Pancreas (tissue), 10 donors: ENCODE measurements at regions not wholly inside any gene's neighbourhood (a gene's known extent, or its start where the extent isn't known, plus 50 kb on each side); places are given as distances from the start of the nearest gene placed in this dataset.

Experiments used
- ATAC-seq, 4 donors: fragments of 200-7000 bp; cut with Tn5 transposase; one replicate each; pipeline versions ENCODE4 v1.8.0 to v1.9.1; 2020; ENCODE audit warnings: mild to moderate bottlenecking in 4 of 4, moderate library complexity in 4 of 4
- DNase-seq, 6 donors: peaks; one replicate each; pipeline ENCODE4 v3.0.0-alpha.2; 2020
- FAIRE-seq: peaks from 2 replicates; lab custom pipeline; 2012; peaks lifted over from hg19 to GRCh38; lab: Jason Lieb, UNC
- H3K27ac ChIP-seq, 4 donors: fragments of 200-600 bp; sonication (generic); 1 replicate in 3 of 4; 2 replicates in 1 of 4; pipeline versions ENCODE4 v1.5.0 to v1.8.0; 2020
- H3K27me3 ChIP-seq, 4 donors: fragments of 200-600 bp; one replicate each; pipeline ENCODE4 v1.8.0; 2021
- H3K36me3 ChIP-seq, 3 donors: fragments of 200-600 bp; sonication (generic) in 1 of 3; one replicate each; pipeline versions ENCODE4 v1.5.0 to v1.8.0; 2020 to 2021
- H3K4me1 ChIP-seq, 3 donors: fragments of 200-600 bp; one replicate each; pipeline ENCODE4 v1.8.0; 2021
- H3K4me3 ChIP-seq, 4 donors: fragments of 200-600 bp; sonication (generic) in 2 of 4; one replicate each; pipeline versions ENCODE4 v1.5.0 to v1.8.0; 2020 to 2021
- H3K9me3 ChIP-seq, 4 donors: fragments of 200-600 bp; one replicate each; pipeline ENCODE4 v1.8.0; 2021
- CTCF ChIP-seq, 4 donors: fragments of 200-600 bp; sonication (generic) in 3 of 4; IDR thresholded peaks; one replicate each; pipeline versions ENCODE4 v1.5.0 to v1.8.0; 2021; ENCODE audit warnings: antibody characterized with exemption in 4 of 4
- WGBS, 2 donors: extraction: QIAGEN DNeasy Blood & Tissue Kit; methylation state at CpG; one replicate each; pipeline ENCODE4 v1.1.7; 2013; 5-methylcytosine and 5-hydroxymethylcytosine counted together
- intact Hi-C, 3 donors: fragments of 100-400 bp; cut with DNase I; formaldehyde crosslinking; loops; one replicate each; pipeline versions ENCODE4 v1.11.1 to v1.14.2; 2022
- donor health status: healthy with polysubstance abuse.
- donor health status: DM: no; HTN: no; CAD: no; lungs with moderate emphysema.
- donor health status: DM: no; HTN: no; CAD: no.
- donor health status: control.
- donor health status: control.
- donor health status: Bipolar disorder and iron deficiency.
- donor health status: DM: yes; HTN: yes; CAD: no.
- donor health status: DM: no; HTN: no; CAD: no.
- donor health status: DM: no; HTN: no; CAD: no.
- donor health status: DM: yes; HTN: yes; CAD: no.

- Histone ChIP-seq H3K27me3 (no peaks in the 10 kb centered on the region), H3K36me3 (no peaks in the 10 kb centered on the region), H3K4me1 (no peaks in the 10 kb centered on the region), H3K4me3 (no peak overlapping the region), H3K27ac (no peak overlapping the region), H3K9me3 (no peaks in the 10 kb centered on the region)
- intact Hi-C loops = no loop called here
- FAIRE-seq = no peak
- 35 to 37% methylated on average over 3 of the region's 3 CpGs for WGBS, 2 donors
- DNase-seq = no peak
- TF ChIP-seq CTCF (IDR thresholded peaks at IDR 0.05) = no peak
- ATAC-seq = no peak
These were observed 466.1 kb downstream of the SPATA31D1 start for GRCh38 chr9:82454509-82455190.

- Histone ChIP-seq H3K9me3 (no peaks in the 10 kb centered on the region), H3K27ac (no peak overlapping the region), H3K4me1 (no peaks in the 10 kb centered on the region), H3K27me3 (no peaks in the 10 kb centered on the region), H3K4me3 (no peak overlapping the region), H3K36me3 (no peaks in the 10 kb centered on the region)
- WGBS, 2 donors = 89 to 96% methylated on average over 1 of the region's 1 CpG
- no peak for TF ChIP-seq CTCF (IDR thresholded peaks at IDR 0.05)
- no peak for FAIRE-seq
- intact Hi-C loops = no loop called here
- no peak for ATAC-seq
- no peak for DNase-seq
These were observed 468.1 kb downstream of the SPATA31D1 start for GRCh38 chr9:82456642-82457041.

- TF ChIP-seq CTCF (IDR thresholded peaks at IDR 0.05) = no peak
- no peak for ATAC-seq
- Histone ChIP-seq H3K27me3 (no peaks in the 10 kb centered on the region), H3K36me3 (no peaks in the 10 kb centered on the region), H3K4me1 (no peaks in the 10 kb centered on the region), H3K9me3 (no peaks in the 10 kb centered on the region), H3K4me3 (no peak overlapping the region), H3K27ac (no peak overlapping the region)
- FAIRE-seq = no peak
- DNase-seq = no peak
- intact Hi-C loops = no loop called here
- 57 to 82% methylated on average over 2 of the region's 2 CpGs for WGBS, 2 donors
These were observed 468.7 kb downstream of the SPATA31D1 start for GRCh38 chr9:82457298-82457697.

DNA sequence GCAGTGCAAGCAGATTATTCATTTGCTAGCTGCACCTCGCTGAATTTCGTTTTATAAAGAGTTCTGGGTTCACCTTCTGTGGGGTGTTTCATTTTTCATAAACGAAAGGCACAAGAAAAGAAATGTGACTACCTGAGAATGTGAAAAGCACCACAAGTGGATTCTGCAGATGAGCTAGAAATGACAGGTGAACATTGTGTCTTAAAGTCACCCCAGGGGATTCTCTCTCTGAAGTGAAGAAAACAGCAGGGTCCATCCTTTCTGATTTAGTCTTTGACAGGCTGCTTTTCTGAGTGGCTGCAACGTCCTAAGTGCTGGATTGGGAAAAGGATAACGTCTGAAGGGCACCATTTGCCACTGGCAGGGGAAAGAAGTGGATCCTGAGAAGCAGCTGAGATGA lies 469.3 kb downstream of the SPATA31D1 start:
- Histone ChIP-seq H3K9me3 (no peaks in the 10 kb centered on the region), H3K36me3 (no peaks in the 10 kb centered on the region), H3K4me1 (no peaks in the 10 kb centered on the region), H3K4me3 (no peak overlapping the region), H3K27ac (no peak overlapping the region), H3K27me3 (no peaks in the 10 kb centered on the region)
- FAIRE-seq (no peak), ATAC-seq (no peak), DNase-seq (no peak)
- intact Hi-C loops = no loop called here
- WGBS, 2 donors = 60 to 73% methylated on average over 5 of the region's 5 CpGs
- TF ChIP-seq CTCF (IDR thresholded peaks at IDR 0.05) = no peak

- no peak for FAIRE-seq
- H3K27me3 ChIP-seq = no peaks in the 10 kb centered on the region
- intact Hi-C loops = no loop called here
These were observed 469.7 kb downstream of the SPATA31D1 start for GRCh38 chr9:82458296-82458695.

More at GRCh38 chr9:82458296-82458695, 469.7 kb downstream of the SPATA31D1 start:
- no peak for TF ChIP-seq CTCF (IDR thresholded peaks at IDR 0.05)
- ATAC-seq (no peak), DNase-seq (no peak)
- Histone ChIP-seq H3K27ac (no peak overlapping the region), H3K36me3 (no peaks in the 10 kb centered on the region), H3K9me3 (no peaks in the 10 kb centered on the region), H3K4me3 (no peak overlapping the region), H3K4me1 (no peaks in the 10 kb centered on the region)
- WGBS, 2 donors = 68 to 71% methylated on average over 2 of the region's 2 CpGs
